Neural progenitor cell (in vitro differentiated cells): ENCODE measurements at regions not wholly inside any gene's neighbourhood (a gene's known extent, or its start where the extent isn't known, plus 50 kb on each side); places are given as distances from the start of the nearest gene placed in this dataset.

Source experiments
- DNase-seq: peaks from one replicate; pipeline ENCODE4 v3.0.0-alpha.2; 2016; ENCODE audit warnings: low spot score
- H2AFZ ChIP-seq: fragments of 200-600 bp; sonication (generic); replicated peaks from 2 replicates; pipeline ENCODE4 v1.6.1; 2016; ENCODE audit warnings: antibody characterized with exemption
- H3F3A ChIP-seq: fragments of 200-600 bp; sonication (generic); 2 replicates; pipeline ENCODE4 v1.6.1; 2016; ENCODE audit warnings: antibody characterized with exemption, low read depth
- H3K27ac ChIP-seq: fragments of 200-600 bp; sonication (generic); 2 replicates; pipeline ENCODE4 v1.5.1; 2016; ENCODE audit warnings: mild to moderate bottlenecking
- H3K27me3 ChIP-seq: fragments of 200-600 bp; sonication (generic); 2 replicates; pipeline ENCODE4 v1.6.1; 2016; ENCODE audit warnings: mild to moderate bottlenecking, moderate library complexity
- H3K36me3 ChIP-seq: fragments of 200-600 bp; sonication (generic); 2 replicates; pipeline ENCODE4 v1.5.1; 2016
- H3K4me1 ChIP-seq: fragments of 200-600 bp; sonication (generic); 2 replicates; pipeline ENCODE4 v1.6.1; 2016; ENCODE audit warnings: mixed run types
- H3K4me2 ChIP-seq: fragments of 200-600 bp; sonication (generic); 2 replicates; pipeline ENCODE4 v1.6.1; 2016
- H3K4me3 ChIP-seq: fragments of 200-600 bp; sonication (generic); 2 replicates; pipeline ENCODE4 v1.5.1; 2016
- H3K79me2 ChIP-seq: fragments of 200-600 bp; sonication (generic); 2 replicates; pipeline ENCODE4 v1.6.1; 2016; ENCODE audit warnings: low read depth
- H3K9ac ChIP-seq: fragments of 200-600 bp; sonication (generic); 2 replicates; pipeline ENCODE4 v1.6.1; 2016
- H3K9me3 ChIP-seq: fragments of 200-600 bp; sonication (generic); 2 replicates; pipeline ENCODE4 v1.5.1; 2016; ENCODE audit warnings: low read depth
- H4K20me1 ChIP-seq: fragments of 200-600 bp; sonication (generic); 2 replicates; pipeline ENCODE4 v1.6.1; 2016; ENCODE audit warnings: low read depth
- H3K27ac Mint-ChIP-seq: 3 replicates; pipeline ENCODE4 v1.8.0; 2021; ENCODE audit warnings: mixed read lengths
- H3K27me3 Mint-ChIP-seq: 2 replicates; pipeline ENCODE4 v1.8.0; 2022; ENCODE audit warnings: low read depth, mild to moderate bottlenecking, inconsistent platforms, moderate library complexity, mixed read lengths; ENCODE audit not compliant: insufficient read depth
- H3K36me3 Mint-ChIP-seq: 3 replicates; pipeline ENCODE4 v1.8.0; 2021; ENCODE audit warnings: mixed read lengths
- H3K4me1 Mint-ChIP-seq: 3 replicates; pipeline ENCODE4 v1.8.0; 2021; ENCODE audit warnings: mixed read lengths
- H3K4me3 Mint-ChIP-seq: 3 replicates; pipeline ENCODE4 v1.8.0; 2021; ENCODE audit warnings: mild to moderate bottlenecking, moderate library complexity, mixed read lengths
- H3K9me3 Mint-ChIP-seq: 3 replicates; pipeline ENCODE4 v1.8.0; 2020; ENCODE audit warnings: mixed read lengths
- CTCF ChIP-seq: fragments of 200-600 bp; sonication (generic); IDR thresholded peaks from 2 replicates; pipeline ENCODE4 v1.5.1; 2017; ENCODE audit warnings: antibody characterized with exemption, mild to moderate bottlenecking
- EZH2 ChIP-seq: fragments of 200-600 bp; sonication (generic); IDR thresholded peaks from 2 replicates; pipeline ENCODE4 v1.6.1; 2017; ENCODE audit warnings: antibody characterized with exemption, mild to moderate bottlenecking, moderate library complexity
- EZH2phosphoT487 ChIP-seq: fragments of 200-600 bp; sonication (generic); IDR thresholded peaks from 2 replicates; pipeline ENCODE4 v1.6.1; 2017; ENCODE audit warnings: antibody characterized with exemption

GRCh38 chr21:35754583-35754982, 305.7 kb downstream of the SETD4 start:
- no peak overlapping the region for H3K27ac Mint-ChIP-seq
- Histone ChIP-seq H3K4me3 (no peak overlapping the region), H3K4me2 (no peak overlapping the region), H3K9me3 (no peaks in the 10 kb centered on the region), H3K27me3 (no peaks in the 10 kb centered on the region), H2AFZ (no peak overlapping the region), H3K79me2 (no peaks in the 10 kb centered on the region), H4K20me1 (no peaks in the 10 kb centered on the region), H3K4me1 (peaks cover 8% of the 10 kb centered on the region), H3F3A (peaks cover 8% of the 10 kb centered on the region), H3K36me3 (no peaks in the 10 kb centered on the region), H3K27ac (no peak overlapping the region), H3K9ac (no peak overlapping the region)
- H3K27me3 Mint-ChIP-seq, result peaks cover 5% of the 10 kb centered on the region
- DNase-seq, result no peak
- peaks cover 7% of the 10 kb centered on the region for H3K9me3 Mint-ChIP-seq
- no peak for TF ChIP-seq CTCF
- no peak for TF ChIP-seq EZH2phosphoT487
- no peak for TF ChIP-seq EZH2
- no peak overlapping the region for H3K4me3 Mint-ChIP-seq
- H3K36me3 Mint-ChIP-seq, result no peaks in the 10 kb centered on the region
- peaks cover 7% of the 10 kb centered on the region for H3K4me1 Mint-ChIP-seq

DNA sequence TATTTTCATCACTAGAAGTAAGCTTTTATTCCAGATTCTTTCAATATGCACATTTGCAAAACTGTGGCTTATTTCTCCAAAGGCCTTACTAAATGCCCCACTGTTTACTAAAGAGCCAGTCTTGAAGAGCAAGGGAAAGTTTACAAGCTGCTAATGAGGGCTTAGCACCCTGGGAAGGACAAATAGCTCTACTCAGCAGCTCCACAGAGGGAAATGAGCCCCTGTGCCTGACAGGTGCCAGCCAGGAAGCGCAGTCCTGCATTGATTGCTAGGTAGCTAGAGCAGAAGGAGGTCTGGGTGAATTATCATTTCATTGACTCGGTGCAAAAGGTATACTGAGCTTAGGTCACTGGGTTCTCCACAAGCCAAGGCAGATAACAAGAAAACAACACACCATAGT, 307.0 kb downstream of the SETD4 start:
- peaks cover 7% of the 10 kb centered on the region for H3K9me3 Mint-ChIP-seq
- no peak for TF ChIP-seq EZH2
- no peak for TF ChIP-seq EZH2phosphoT487
- no peak for TF ChIP-seq CTCF
- no peaks in the 10 kb centered on the region for H3K9me3 ChIP-seq
- H3K79me2 ChIP-seq, result no peaks in the 10 kb centered on the region
- DNase-seq, result peak; percentile 46
- no peak overlapping the region for H2AFZ ChIP-seq
- no peak overlapping the region for H3K27ac Mint-ChIP-seq
- peak overlapping the region; percentile 9 for H3K4me2 ChIP-seq
- H3K27ac ChIP-seq, result peak overlapping the region; percentile 56
- H3K27me3 ChIP-seq, result no peaks in the 10 kb centered on the region
- no peak overlapping the region for H3K9ac ChIP-seq
- no peaks in the 10 kb centered on the region for H3K36me3 ChIP-seq
- H3K36me3 Mint-ChIP-seq, result no peaks in the 10 kb centered on the region
- H3F3A ChIP-seq, result peaks cover 8% of the 10 kb centered on the region
- H3K4me1 ChIP-seq, result peaks cover 8% of the 10 kb centered on the region
- peaks cover 5% of the 10 kb centered on the region for H3K27me3 Mint-ChIP-seq
- peaks cover 7% of the 10 kb centered on the region for H3K4me1 Mint-ChIP-seq
- H3K4me3 ChIP-seq, result no peak overlapping the region
- no peaks in the 10 kb centered on the region for H4K20me1 ChIP-seq
- H3K4me3 Mint-ChIP-seq, result no peak overlapping the region

- Mint-ChIP-seq H3K27me3 (peaks cover 4% of the 10 kb centered on the region), H3K9me3 (peaks cover 7% of the 10 kb centered on the region), H3K27ac (no peak overlapping the region), H3K4me1 (peaks cover 4% of the 10 kb centered on the region), H3K4me3 (no peak overlapping the region), H3K36me3 (no peaks in the 10 kb centered on the region)
- Histone ChIP-seq H3K79me2 (no peaks in the 10 kb centered on the region), H2AFZ (no peak overlapping the region), H3K9ac (no peak overlapping the region), H3F3A (peaks cover 8% of the 10 kb centered on the region), H3K9me3 (no peaks in the 10 kb centered on the region), H3K4me2 (no peak overlapping the region), H3K4me3 (no peak overlapping the region), H3K36me3 (no peaks in the 10 kb centered on the region), H4K20me1 (no peaks in the 10 kb centered on the region), H3K27ac (no peak overlapping the region), H3K27me3 (no peaks in the 10 kb centered on the region), H3K4me1 (peaks cover 8% of the 10 kb centered on the region)
- DNase-seq, result no peak
- no peak for TF ChIP-seq EZH2phosphoT487
- TF ChIP-seq CTCF, result no peak
- no peak for TF ChIP-seq EZH2
These were observed 309.2 kb downstream of the SETD4 start for GRCh38 chr21:35751171-35751570.

- Histone ChIP-seq H3K27me3 (no peaks in the 10 kb centered on the region), H3K36me3 (no peaks in the 10 kb centered on the region), H3F3A (peaks cover 8% of the 10 kb centered on the region), H3K9me3 (no peaks in the 10 kb centered on the region), H4K20me1 (no peaks in the 10 kb centered on the region), H3K4me1 (peaks cover 8% of the 10 kb centered on the region), H3K9ac (no peak overlapping the region), H3K27ac (no peak overlapping the region), H3K79me2 (no peaks in the 10 kb centered on the region), H3K4me3 (no peak overlapping the region), H3K4me2 (no peak overlapping the region), H2AFZ (no peak overlapping the region)
- Mint-ChIP-seq H3K9me3 (peaks cover 7% of the 10 kb centered on the region), H3K27me3 (peaks cover 6% of the 10 kb centered on the region), H3K27ac (no peak overlapping the region), H3K4me1 (no peaks in the 10 kb centered on the region), H3K36me3 (no peaks in the 10 kb centered on the region), H3K4me3 (no peak overlapping the region)
- no peak for DNase-seq
- TF ChIP-seq CTCF, result no peak
- no peak for TF ChIP-seq EZH2
- no peak for TF ChIP-seq EZH2phosphoT487
These were observed 310.4 kb downstream of the SETD4 start for GRCh38 chr21:35749904-35750303.
